ENCODE measurements at regions not wholly inside any gene's neighbourhood (a gene's known extent, or its start where the extent isn't known, plus 50 kb on each side); places are given as distances from the start of the nearest gene placed in this dataset.
A peak's percentile ranks its signal among the peaks of the same experiment; 100 is the strongest.

DNA sequence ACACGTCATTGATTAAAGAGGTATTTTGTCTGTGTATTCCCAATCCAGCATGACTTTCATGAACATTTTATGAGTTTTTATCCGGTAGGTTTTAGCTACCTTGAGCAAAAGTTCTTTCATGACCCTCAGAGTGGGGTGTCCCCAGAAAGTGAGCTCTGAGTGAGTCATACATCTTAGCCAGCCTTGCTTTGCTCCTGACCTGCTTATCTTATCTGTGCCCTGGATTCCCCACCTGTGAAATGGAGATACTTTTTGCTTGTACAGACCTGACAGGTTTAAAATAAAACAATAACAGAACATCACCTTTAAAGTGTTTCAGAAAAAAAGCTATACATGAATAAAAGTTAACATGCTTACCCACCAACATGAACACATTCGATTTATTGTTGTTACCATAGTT lies 202.8 kb upstream of the SOX5 start:
- Histone ChIP-seq H3K27ac (no peak overlapping the region), H3K4me3 (no peak overlapping the region), H3K27me3 (no peaks in the 10 kb centered on the region), H3K4me1 (no peaks in the 10 kb centered on the region), H3K9me3 (no peaks in the 10 kb centered on the region), H3K36me3 (no peaks in the 10 kb centered on the region)
- WGBS, 5 donors, result 50 to 79% (median 72%) methylated on average over 3 of the region's 3 CpGs
- no peak for DNase-seq
- TF ChIP-seq EP300 (IDR thresholded peaks at IDR 0.05), result no peak
- TF ChIP-seq POLR2AphosphoS5 (IDR thresholded peaks at IDR 0.05), result no peak
- TF ChIP-seq, protein P1, sequence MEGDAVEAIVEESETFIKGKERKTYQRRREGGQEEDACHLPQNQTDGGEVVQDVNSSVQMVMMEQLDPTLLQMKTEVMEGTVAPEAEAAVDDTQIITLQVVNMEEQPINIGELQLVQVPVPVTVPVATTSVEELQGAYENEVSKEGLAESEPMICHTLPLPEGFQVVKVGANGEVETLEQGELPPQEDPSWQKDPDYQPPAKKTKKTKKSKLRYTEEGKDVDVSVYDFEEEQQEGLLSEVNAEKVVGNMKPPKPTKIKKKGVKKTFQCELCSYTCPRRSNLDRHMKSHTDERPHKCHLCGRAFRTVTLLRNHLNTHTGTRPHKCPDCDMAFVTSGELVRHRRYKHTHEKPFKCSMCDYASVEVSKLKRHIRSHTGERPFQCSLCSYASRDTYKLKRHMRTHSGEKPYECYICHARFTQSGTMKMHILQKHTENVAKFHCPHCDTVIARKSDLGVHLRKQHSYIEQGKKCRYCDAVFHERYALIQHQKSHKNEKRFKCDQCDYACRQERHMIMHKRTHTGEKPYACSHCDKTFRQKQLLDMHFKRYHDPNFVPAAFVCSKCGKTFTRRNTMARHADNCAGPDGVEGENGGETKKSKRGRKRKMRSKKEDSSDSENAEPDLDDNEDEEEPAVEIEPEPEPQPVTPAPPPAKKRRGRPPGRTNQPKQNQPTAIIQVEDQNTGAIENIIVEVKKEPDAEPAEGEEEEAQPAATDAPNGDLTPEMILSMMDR (IDR thresholded peaks at IDR 0.05), result no peak
- TF ChIP-seq POLR2A (IDR thresholded peaks at IDR 0.05), result no peak
- intact Hi-C loops (cut with DNase I; ENCODE audit: low total_unique reads), result no loop called here

DNA sequence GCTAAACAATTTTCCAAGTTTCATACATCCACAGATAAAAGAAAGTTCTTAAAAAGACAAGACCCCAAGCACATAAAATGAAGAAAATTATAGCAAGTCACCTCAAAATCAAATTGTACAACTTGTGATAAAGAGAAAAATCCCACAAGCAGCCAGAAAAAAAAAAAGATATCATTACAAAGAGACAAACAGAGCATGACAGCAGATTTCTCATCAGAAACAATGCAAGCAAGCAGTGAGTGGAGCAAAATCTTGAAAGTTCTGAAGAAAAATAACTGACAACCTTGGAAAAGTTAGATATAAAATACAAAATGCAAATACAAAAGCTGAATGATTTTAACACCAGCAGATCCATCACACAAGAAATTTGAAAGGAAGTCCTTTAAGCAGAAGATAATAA lies 194.5 kb upstream of the SOX5 start:
- TF ChIP-seq, protein P1 (IDR thresholded peaks at IDR 0.05), result no peak
- TF ChIP-seq POLR2AphosphoS5 (IDR thresholded peaks at IDR 0.05), result no peak
- no peaks in the 10 kb centered on the region for H3K27me3 ChIP-seq
- no peak for DNase-seq
- no peak overlapping the region for H3K4me3 ChIP-seq
- H3K9me3 ChIP-seq, result no peaks in the 10 kb centered on the region
- no peaks in the 10 kb centered on the region for H3K36me3 ChIP-seq
- no peaks in the 10 kb centered on the region for H3K4me1 ChIP-seq
- intact Hi-C loops (cut with DNase I; ENCODE audit: low total_unique reads), result no loop called here
- H3K27ac ChIP-seq, result no peak overlapping the region

DNA sequence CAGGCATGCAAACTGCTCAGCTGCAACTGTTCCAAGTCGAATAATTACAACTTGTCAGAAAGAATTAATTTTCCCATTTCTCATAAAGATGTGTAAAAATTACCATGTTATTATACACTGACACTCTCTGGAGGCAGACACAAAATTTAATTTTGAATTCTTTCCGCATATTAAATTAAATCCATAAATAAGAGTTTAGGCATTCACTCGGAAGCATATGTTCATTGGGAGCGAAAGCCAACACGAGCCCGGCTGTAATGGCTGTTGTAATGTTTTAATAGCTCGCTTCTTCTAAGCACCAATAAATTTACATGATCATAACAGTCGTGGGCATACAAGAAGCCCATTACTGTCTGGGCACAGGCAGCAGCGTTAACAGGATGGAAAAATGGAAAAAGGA lies 189.6 kb upstream of the SOX5 start:
- no peak overlapping the region for H3K27ac ChIP-seq
- H3K36me3 ChIP-seq, result no peaks in the 10 kb centered on the region
- H3K4me1 ChIP-seq, result peaks cover 0 to 6% (median 0%) of the 10 kb centered on the region in 4 donors
- peak in 1 of 2 donors; percentile 16 for DNase-seq
- H3K4me3 ChIP-seq, result no peak overlapping the region
- intact Hi-C loops (cut with DNase I; ENCODE audit: low total_unique reads), result no loop called here
- TF ChIP-seq, protein P1 (IDR thresholded peaks at IDR 0.05), result no peak
- TF ChIP-seq POLR2A (IDR thresholded peaks at IDR 0.05) (no peak), EP300 (IDR thresholded peaks at IDR 0.05) (no peak), POLR2AphosphoS5 (IDR thresholded peaks at IDR 0.05) (no peak)
- H3K27me3 ChIP-seq, result no peaks in the 10 kb centered on the region
- WGBS, 5 donors, result 86 to 95% (median 93%) methylated on average over 9 of the region's 9 CpGs
- no peaks in the 10 kb centered on the region for H3K9me3 ChIP-seq

DNA sequence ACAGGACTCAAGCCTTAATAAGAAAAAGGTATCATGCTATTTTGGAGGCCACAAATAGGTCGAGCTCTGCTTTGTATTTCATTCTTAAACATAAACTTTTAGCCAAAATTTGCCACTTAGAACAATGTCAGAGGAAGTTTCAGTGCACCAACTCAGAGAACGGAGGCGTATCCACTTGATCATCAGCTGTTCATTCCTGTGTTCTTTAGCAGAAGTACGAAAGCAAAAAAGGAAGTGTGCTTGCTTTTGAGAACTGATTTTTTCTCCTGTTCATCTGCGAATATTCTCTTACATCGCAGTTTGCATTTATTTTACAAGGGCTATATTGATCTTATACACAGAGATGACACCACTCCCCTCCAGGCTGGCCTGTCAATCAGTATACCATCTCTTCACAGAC lies 188.6 kb upstream of the SOX5 start:
- no peak for DNase-seq
- Histone ChIP-seq H3K27me3 (no peaks in the 10 kb centered on the region), H3K4me3 (no peak overlapping the region), H3K27ac (no peak overlapping the region), H3K36me3 (no peaks in the 10 kb centered on the region), H3K9me3 (no peaks in the 10 kb centered on the region), H3K4me1 (peaks cover 0 to 6% (median 0%) of the 10 kb centered on the region in 4 donors)
- TF ChIP-seq, protein P1 (IDR thresholded peaks at IDR 0.05), result no peak
- TF ChIP-seq POLR2A (IDR thresholded peaks at IDR 0.05) (no peak), POLR2AphosphoS5 (IDR thresholded peaks at IDR 0.05) (no peak), EP300 (IDR thresholded peaks at IDR 0.05) (no peak)
- 64 to 84% (median 82%) methylated on average over 6 of the region's 6 CpGs for WGBS, 5 donors
- intact Hi-C loops (cut with DNase I; ENCODE audit: low total_unique reads), result no loop called here

All from stomach (tissue), 8 donors.